ENCODE measurements at regions not wholly inside any gene's neighbourhood (a gene's known extent, or its start where the extent isn't known, plus 50 kb on each side); places are given as distances from the start of the nearest gene placed in this dataset.

- TF ChIP-seq ELF4 (CRISPR knock-in tag; IDR thresholded peaks at IDR 0.05; ENCODE audit: borderline replicate concordance) = no peak
- TF ChIP-seq THYN1 (CRISPR knock-in tag; IDR thresholded peaks at IDR 0.05; ENCODE audit: borderline replicate concordance, low read depth) = no peak
- TF ChIP-seq TCF7L2 (IDR thresholded peaks at IDR 0.05; ENCODE audit: low read depth, low read length) = no peak
- TF ChIP-seq ETS1 (CRISPR knock-in tag; IDR thresholded peaks at IDR 0.05) = no peak
- TF ChIP-seq RFX5 (IDR thresholded peaks at IDR 0.05; ENCODE audit: low read depth, low read length) = no peak
- TF ChIP-seq TP53 (CRISPR knock-in tag; conservative IDR thresholded peaks at IDR 0.05) = no peak
- no peak for TF ChIP-seq BCL3 (CRISPR knock-in tag; IDR thresholded peaks at IDR 0.05)
- no peak for TF ChIP-seq MTERF4 (CRISPR knock-in tag; IDR thresholded peaks at IDR 0.05)
Observed at GRCh38 chr5:176175101-176175852, 62.9 kb upstream of the SIMC1 start.

Measured in HepG2 (cell line).